Lung microvascular endothelial cell (primary cell): ENCODE measurements at regions not wholly inside any gene's neighbourhood (a gene's known extent, or its start where the extent isn't known, plus 50 kb on each side); places are given as distances from the start of the nearest gene placed in this dataset.
"Not testable (repeated sequence)": the region's sequence is repeated elsewhere in the genome, so short reads cannot be mapped to it uniquely, and the experiment has no call there.

Source experiments
- DNase-seq, 2 donors: peaks; one replicate each; pipeline versions ENCODE4 v3.0.0 to v3.0.0-alpha.2; 2010; ENCODE audit warnings: low read depth in 2 of 2

DNA sequence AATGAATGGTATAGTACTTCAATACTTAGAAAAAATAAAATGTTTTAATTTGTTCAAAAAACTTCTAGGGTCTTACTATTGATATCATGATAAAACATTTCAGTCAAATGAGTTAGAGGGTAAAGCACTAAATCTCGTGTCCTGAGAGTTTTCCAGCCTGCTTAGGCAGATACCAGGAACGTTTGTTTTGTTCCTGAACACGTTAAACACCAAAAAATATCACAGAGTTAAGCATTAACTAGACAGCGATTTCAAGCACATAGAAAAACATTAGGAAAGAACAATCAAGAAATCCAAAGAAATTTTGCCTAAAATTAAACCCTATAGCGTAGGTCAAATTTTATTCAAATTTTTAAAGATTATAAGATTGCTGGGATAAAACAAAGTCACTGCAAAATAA is 204.6 kb upstream of the AGR3 start:
- no peak for DNase-seq

- DNase-seq = no peak
These were observed 207.7 kb upstream of the AHR start for GRCh38 chr7:17090751-17091150.

DNA sequence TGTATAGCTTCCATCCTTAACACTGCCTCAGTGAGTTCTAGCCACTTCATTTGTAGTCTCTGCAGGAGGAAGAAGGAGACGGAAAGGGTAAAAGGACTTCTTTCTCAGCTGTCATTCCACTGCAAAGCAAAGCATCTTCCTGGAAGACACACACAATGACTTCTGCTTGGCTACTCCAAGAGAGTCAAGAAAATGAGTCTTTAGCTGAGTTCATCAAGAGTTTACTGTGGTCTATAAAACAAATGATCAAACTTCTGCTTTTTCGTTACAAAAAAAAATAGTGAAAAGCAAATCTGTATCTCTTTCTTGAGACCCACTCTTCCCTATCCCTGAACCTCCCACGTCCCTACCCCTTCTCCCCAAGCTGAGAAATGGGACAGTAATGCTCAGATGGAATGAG is 205.0 kb upstream of the AHR start:
- DNase-seq = no peak

GRCh38 chr7:17094963-17095574 is 203.4 kb upstream of the AHR start:
- no peak for DNase-seq

DNA sequence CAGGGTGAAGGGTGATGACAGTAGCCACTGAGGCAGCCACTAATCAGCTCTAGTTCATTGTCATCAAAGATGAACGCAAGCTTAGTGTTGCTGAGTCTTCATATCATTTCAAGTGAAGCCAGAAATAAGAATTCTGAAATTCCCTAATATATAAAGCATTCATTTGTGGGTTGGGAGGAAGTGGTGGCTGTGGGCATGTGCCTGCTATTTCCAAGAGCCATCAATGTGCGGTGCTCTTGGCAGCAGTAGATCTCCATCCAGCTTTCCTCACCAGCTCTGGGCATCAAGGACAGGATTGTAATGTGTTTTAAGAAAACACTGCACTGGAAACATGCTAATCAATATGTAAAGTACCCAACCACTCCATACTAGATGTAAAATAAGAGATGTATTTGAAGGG is 202.5 kb upstream of the AHR start:
- no peak for DNase-seq

GRCh38 chr7:17097668-17098297 is 200.7 kb upstream of the AHR start:
- DNase-seq = no peak

- DNase-seq = no peak
These were observed 199.9 kb upstream of the AHR start for GRCh38 chr7:17098515-17098914.

DNA sequence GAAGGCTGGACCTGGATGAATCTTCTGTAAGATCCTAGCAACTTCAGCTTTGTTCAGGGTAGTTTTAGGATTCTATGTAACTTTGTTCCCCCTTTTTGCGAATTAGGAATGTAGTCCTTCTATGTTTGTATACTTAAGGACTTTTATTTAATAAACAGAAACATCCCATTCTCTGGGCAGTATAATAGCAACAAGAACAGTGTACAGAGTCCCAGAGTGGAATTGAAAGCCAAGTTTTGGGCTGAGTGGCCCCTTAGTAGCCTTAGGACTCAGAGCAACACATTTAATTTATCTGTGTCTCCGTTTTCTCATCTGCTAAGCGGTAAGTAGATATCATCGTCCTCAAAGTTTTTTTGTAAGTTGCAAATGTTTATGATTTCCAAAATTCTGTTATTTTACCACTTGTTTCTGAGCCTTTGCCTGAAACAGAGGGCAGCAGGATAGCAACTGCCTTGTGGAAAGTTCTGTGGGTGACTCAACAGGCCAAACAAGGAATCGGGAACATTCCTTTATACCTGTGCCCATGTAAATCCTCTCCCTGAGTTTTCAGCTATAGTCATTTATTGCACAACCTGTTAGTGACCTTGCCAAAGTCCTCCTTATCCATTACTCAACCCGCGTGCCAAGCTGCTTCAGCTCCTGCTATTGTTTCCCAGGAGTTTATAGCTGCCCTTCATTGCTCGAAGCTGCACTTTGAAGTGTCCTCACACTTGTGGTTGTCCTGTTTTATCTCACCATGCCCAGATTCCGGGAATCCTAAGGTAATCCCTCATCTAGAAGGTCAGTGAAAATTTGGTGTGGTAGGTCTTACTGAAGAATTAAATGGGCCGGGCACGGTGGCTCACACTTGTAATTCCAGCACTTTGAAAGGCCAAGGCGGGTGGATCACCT is 199.1 kb upstream of the AHR start:
- DNase-seq = no peak

- not testable (repeated sequence) for DNase-seq
These were observed 198.4 kb upstream of the AHR start for GRCh38 chr7:17099974-17100509.

GRCh38 chr7:17101207-17101696 is 197.2 kb upstream of the AHR start:
- DNase-seq = no peak

DNA sequence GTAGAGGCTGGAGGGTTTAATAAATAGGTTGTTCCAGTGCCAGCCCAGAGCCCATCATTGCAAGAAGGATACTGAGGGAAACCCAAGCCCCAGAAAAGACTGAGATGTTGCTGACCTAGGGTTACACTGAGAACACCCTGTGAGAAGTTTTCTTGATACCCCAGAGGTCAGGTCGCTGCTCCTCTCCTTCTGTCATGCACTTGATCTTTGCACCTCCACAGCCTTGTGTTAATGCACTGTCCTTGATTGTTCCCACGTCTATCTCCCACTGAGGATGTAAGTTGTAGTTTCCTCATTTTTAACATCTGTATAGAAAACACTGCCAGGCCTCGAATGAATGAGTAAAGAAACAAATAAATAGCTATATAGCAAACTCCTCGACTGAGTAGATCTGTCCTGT is 195.3 kb upstream of the AHR start:
- no peak for DNase-seq

GRCh38 chr7:17103984-17104383 is 194.5 kb upstream of the AHR start:
- peak in 1 of 2 donors; percentile 3 for DNase-seq

DNA sequence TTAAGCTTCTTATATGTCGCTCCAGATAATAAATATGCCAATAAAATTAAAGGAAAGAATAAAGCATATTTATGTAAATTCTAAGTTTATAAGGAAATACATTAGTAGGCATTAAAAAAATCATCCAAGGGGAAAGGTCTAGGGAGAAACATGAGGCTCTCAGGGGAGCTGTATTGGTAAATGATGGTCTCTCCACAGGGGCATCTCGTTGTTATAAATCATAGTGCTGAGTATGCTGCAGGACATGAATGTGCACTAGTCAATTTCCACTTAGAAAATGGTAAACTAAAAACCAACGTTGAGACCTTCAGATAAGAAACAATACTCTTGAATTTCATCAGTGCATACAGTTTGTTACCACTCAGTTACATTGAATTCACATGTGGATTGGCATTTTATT is 194.0 kb upstream of the AHR start:
- DNase-seq = no peak

DNA sequence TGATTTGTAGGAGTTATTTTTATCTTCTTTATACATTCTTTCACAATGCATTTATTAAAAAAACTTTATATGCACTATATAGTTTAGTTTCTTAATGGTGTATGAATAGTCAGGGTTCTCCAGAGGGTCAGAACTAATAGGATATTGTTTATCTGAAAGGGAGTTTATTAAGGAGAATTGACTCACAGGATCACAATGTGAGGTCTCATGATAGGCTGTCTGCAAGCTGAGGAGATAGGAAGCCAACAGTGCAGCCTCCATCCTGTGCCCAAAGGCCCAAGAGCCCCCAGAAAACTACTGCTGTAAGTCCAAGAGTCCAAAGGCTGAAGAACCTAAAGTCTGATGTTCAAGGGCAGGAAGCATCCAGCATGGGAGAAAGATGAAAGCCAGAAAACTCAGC is 192.8 kb upstream of the AHR start:
- no peak for DNase-seq

DNA sequence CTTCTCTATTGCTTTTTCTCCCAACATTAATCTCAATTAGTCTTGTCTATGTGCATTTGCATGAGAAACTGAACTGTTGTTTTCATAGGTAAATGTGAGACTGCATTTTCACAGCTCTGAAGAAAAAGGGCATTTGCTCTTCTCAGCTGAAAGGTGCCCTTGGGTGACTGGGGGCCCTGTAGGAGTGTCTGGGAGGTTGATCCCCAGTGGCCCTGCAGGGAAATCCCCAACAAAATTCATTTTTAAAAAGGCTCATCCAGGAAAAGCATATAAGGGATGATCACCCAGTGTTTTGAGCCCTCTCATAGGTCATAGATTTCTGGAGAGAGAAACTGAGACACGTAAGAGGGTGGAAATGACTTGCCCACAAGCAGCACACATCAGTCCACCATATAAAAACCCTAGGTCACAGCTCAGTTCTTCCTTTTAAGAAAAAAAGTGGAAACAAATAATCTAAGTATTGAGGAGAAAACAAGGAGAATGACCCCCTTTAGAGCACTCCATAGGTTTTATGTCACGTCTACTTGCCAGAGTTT is 190.3 kb upstream of the AHR start:
- no peak for DNase-seq

- DNase-seq = no peak
These were observed 189.4 kb upstream of the AHR start for GRCh38 chr7:17109020-17109419.

DNA sequence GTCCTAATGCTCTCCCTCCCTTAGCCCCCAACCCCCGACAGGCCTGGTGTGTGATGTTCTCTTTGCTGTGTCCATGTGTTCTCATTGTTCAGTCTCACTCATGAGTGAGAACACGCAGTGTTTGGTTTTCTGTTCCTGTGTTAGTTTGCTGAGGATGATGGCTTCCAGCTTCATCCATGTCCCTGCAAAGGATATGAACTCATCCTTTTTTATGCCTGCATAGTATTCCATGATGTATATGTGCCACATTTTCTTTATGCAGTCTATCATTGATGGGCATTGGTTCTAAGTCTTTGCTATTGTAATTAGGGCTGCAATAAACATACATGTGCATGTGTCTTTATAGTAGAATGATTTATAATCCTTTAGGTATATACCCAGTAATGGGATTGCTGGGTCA is 184.7 kb upstream of the AHR start:
- DNase-seq = not testable (repeated sequence)

DNA sequence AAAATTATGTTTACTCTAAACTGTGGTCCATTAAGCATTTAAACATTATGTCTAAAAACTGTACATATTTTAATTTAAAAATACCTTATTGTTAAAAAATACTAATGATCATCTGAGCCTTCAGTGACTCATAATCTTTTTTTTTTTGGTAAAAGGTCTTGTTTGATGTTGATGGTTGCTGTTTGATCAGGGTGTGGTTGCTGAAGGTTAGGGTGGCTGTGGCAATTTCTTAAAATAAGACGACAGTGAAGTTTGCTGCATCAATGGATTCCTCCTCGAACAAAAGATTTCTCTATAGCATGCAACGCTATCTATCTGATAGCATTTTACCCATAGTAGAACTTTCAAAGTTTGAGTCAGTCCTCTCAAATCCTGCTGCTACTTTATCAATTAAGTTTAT is 180.0 kb upstream of the AHR start:
- no peak for DNase-seq

DNA sequence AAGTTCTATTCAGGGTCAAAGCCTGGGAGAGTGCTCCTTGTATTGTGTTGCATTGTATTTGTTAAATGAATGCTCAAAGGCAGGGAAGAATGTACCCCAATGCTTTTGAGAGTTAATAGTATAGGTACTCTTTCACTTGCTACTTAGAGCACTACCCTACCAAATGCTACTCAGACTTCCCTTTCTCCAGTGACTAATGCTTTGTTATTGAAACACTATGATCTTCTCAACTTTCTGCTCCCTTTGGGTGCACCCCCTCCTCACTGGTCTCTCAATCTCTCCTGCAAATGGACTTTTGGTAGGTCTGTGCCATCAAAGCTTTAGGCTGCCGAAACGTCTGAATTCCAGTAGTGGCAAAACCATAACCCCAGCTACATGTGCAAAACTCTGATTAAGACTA is 177.7 kb upstream of the AHR start:
- DNase-seq = no peak

DNA sequence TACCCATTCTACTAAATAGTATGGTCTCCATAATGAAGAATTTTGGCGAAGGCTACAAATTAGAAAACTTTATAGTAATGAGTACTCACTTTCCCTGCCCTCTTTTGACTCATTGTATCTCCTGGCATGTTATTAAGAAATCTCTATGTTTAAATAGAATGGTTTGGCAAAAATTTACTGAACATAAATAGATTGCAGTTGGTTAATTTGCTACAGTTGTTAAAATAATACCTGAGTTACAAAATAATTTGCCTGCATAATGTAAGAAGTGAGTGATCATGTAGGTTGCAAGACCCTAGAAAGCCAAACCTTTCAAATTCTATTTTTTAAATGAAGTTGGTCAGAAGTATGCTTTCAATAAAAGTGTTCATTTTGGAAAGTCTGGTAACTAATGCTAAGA is 176.8 kb upstream of the AHR start:
- no peak for DNase-seq

DNA sequence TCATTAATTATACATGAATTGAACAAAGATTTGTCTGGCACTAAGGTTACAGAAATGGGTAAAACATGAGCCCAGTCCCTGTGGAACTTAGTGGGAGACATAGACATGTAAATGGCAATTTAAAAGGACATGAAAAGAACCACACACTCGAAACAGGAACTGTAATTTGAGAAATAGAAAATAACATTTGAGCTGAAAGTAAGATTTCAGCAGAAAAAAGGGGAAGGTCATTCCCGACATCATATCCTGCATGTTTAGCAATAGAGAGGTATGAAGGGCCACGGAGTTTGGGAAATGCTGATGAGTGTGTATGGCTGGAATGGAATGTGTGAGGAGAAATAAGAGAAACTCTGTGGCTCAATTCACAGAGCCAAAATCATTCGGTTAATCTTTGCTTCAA is 175.4 kb upstream of the AHR start:
- peak in 1 of 2 donors; percentile 23 for DNase-seq
